A549 (cell line): ENCODE measurements at regions not wholly inside any gene's neighbourhood (a gene's known extent, or its start where the extent isn't known, plus 50 kb on each side); places are given as distances from the start of the nearest gene placed in this dataset.

Source experiments
- CEBPB ChIP-seq, 2 experiments: fragments of >200 bp in 1 of 2; sonication (Bioruptor Twin) in 1 of 2; formaldehyde crosslinking in 1 of 2; IDR thresholded peaks; 2 replicates each; pipeline ENCODE4 v1.6.1; 2012 to 2016
- POLR2A ChIP-seq: IDR thresholded peaks from 2 replicates; pipeline ENCODE4 v1.6.1; 2012; ENCODE audit warnings: mild to moderate bottlenecking, low read length

DNA sequence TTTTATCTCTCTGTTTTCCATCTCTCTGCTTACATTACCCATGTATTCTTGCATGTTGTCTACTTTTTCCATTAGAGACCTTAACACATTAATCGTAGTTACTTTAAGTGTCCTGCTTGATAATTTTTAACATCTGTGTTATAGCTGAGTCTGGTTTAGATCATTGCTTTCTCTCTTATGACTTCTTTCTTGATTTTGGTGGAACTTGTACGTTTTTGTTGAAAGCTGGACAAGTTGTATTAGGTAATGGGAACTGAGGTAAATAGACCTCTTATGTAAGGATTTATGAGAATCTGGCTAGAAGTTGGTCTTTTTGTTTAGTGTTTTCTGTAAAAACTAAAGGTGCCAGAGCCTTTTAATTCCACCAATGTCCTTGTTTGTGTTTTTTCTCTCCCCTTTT is 100.8 kb upstream of the LYZL2 start:
- TF ChIP-seq POLR2A: no peak
- TF ChIP-seq CEBPB (IDR thresholded peaks at IDR 0.05): no peak
